HEK293 (cell line): ENCODE measurements at regions not wholly inside any gene's neighbourhood (a gene's known extent, or its start where the extent isn't known, plus 50 kb on each side); places are given as distances from the start of the nearest gene placed in this dataset.

ENCODE experiments used
- CTCF ChIP-seq: fragments of 450-650 bp; formaldehyde crosslinking; IDR thresholded peaks from 2 replicates; pipeline ENCODE4 v1.5.1; 2016; ENCODE audit warnings: missing biosample characterization, missing genetic modification characterization
- IKZF3 ChIP-seq: fragments of 450-650 bp; IDR thresholded peaks from 2 replicates; pipeline ENCODE4 v1.5.0; 2018; ENCODE audit warnings: missing biosample characterization, mild to moderate bottlenecking, missing genetic modification characterization, moderate library complexity
- ZNF202 ChIP-seq: fragments of 450-650 bp; formaldehyde crosslinking; IDR thresholded peaks from 2 replicates; pipeline ENCODE4 v1.5.1; 2016; ENCODE audit warnings: missing biosample characterization, missing genetic modification characterization, borderline replicate concordance
- ZNF211 ChIP-seq: fragments of 450-650 bp; formaldehyde crosslinking; IDR thresholded peaks from 2 replicates; pipeline ENCODE4 v1.5.1; 2016; ENCODE audit warnings: low read depth, missing biosample characterization, missing genetic modification characterization
- ZNF837 ChIP-seq: fragments of 450-650 bp; formaldehyde crosslinking; IDR thresholded peaks from 2 replicates; pipeline ENCODE4 v1.5.1; 2016; ENCODE audit warnings: missing biosample characterization, missing genetic modification characterization

DNA sequence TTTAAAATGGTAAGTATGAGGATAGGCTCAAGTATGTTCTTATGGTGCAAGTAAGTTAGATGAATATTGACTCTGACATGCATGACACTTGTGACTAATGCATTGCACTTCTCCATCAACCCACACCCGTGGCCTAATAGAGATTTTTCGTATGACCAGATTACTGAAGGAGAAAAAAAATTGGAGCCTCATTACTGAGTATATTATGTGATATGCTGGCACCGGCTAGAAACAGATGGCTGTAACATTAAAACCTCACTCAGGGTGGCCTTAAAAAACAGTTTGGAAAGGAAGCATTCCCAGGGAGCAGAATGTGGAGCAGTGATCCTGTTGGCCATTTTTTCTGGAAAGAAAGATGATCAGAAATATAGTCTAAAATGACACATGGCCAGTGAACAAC is 766.4 kb downstream of the PRELID2 start:
- no peak for TF ChIP-seq IKZF3 (tag by site-specific recombination)
- no peak for TF ChIP-seq ZNF202 (tag by site-specific recombination)
- TF ChIP-seq CTCF (tag by site-specific recombination): no peak
- TF ChIP-seq ZNF211 (tag by site-specific recombination): no peak
- no peak for TF ChIP-seq ZNF837 (tag by site-specific recombination)
